IMR-90 (cell line): ENCODE measurements at regions not wholly inside any gene's neighbourhood (a gene's known extent, or its start where the extent isn't known, plus 50 kb on each side); places are given as distances from the start of the nearest gene placed in this dataset.
"Not testable (repeated sequence)": the region's sequence is repeated elsewhere in the genome, so short reads cannot be mapped to it uniquely, and the experiment has no call there.

Source experiments
- ATAC-seq: fragments of 200-7000 bp; cut with Tn5 transposase; 2 replicates; pipeline ENCODE4 v1.9.1; 2020; ENCODE audit warnings: low read depth, mild to moderate bottlenecking, moderate library complexity
- BruUV-seq: library from RNA; stranded (reverse); fragments of 400-500 nt; replicated peaks from 2 replicates; lab custom pipeline; 2021; lab: Mats Ljungman, UMichigan
- CTCF ChIA-PET: fragments of 300-600 bp; formaldehyde crosslinking; extraction: SDS; loops from one replicate; lab custom pipeline; 2021; ENCODE audit warnings: antibody characterized with exemption; lab: Yijun Ruan, JAX
- POLR2A ChIA-PET: fragments of 300-600 bp; sonication (Branson Sonifier 250); formaldehyde crosslinking; loops from one replicate; lab custom pipeline; 2022; ENCODE audit warnings: antibody characterized with exemption; ENCODE audit not compliant: unreplicated experiment; lab: Charles Lee
- DNase-seq: peaks from one replicate; pipeline ENCODE4 v3.0.0; 2013
- H2AFZ ChIP-seq: replicated peaks from 2 replicates; pipeline ENCODE3; 2013; ENCODE audit warnings: low read length, mild to moderate bottlenecking; ENCODE audit not compliant: poor library complexity
- H2AK5ac ChIP-seq: 2 replicates; pipeline ENCODE4 v1.6.1; 2013; ENCODE audit warnings: low read depth, low read length, inconsistent platforms
- H2AK9ac ChIP-seq: replicated peaks from 2 replicates; pipeline ENCODE3; 2013; ENCODE audit warnings: mild to moderate bottlenecking, low read depth, low read length, moderate library complexity; ENCODE audit not compliant: poor library complexity
- H2BK120ac ChIP-seq: 2 replicates; pipeline ENCODE4 v1.6.1; 2013; ENCODE audit warnings: low read depth, low read length, inconsistent platforms
- H2BK15ac ChIP-seq: 3 replicates; pipeline ENCODE4 v1.6.1; 2013; ENCODE audit warnings: low read depth, low read length, inconsistent platforms
- H2BK20ac ChIP-seq: 2 replicates; pipeline ENCODE4 v1.6.1; 2013; ENCODE audit warnings: low read depth, mild to moderate bottlenecking, inconsistent platforms, low read length, moderate library complexity
- H2BK5ac ChIP-seq: 2 replicates; pipeline ENCODE4 v1.6.1; 2013; ENCODE audit warnings: mild to moderate bottlenecking, low read depth, low read length, inconsistent platforms; ENCODE audit not compliant: poor library complexity, severe bottlenecking
- H3K14ac ChIP-seq: replicated peaks from 2 replicates; pipeline ENCODE4 v1.6.1; 2013; ENCODE audit warnings: low read depth, low read length, inconsistent platforms
- H3K18ac ChIP-seq: 2 replicates; pipeline ENCODE4 v1.6.1; 2013; ENCODE audit warnings: low read depth, low read length, control low read depth
- H3K23ac ChIP-seq: 2 replicates; pipeline ENCODE4 v1.6.1; 2013; ENCODE audit warnings: low read depth, low read length, inconsistent platforms
- H3K27ac ChIP-seq: 2 replicates; pipeline ENCODE4 v1.5.1; 2013; ENCODE audit warnings: mild to moderate bottlenecking, control low read depth, low read length; ENCODE audit not compliant: insufficient read depth
- H3K27me3 ChIP-seq: 2 replicates; pipeline ENCODE4 v1.6.1; 2013; ENCODE audit warnings: low read length; ENCODE audit not compliant: control insufficient read depth, insufficient read depth
- H3K36me3 ChIP-seq: 2 replicates; pipeline ENCODE4 v1.6.1; 2013; ENCODE audit warnings: low read length, mixed read lengths; ENCODE audit not compliant: control insufficient read depth, insufficient read depth
- H3K4ac ChIP-seq: 2 replicates; pipeline ENCODE4 v1.6.1; 2013; ENCODE audit warnings: low read depth, low read length, inconsistent platforms
- H3K4me1 ChIP-seq: 2 replicates; pipeline ENCODE4 v1.6.1; 2013; ENCODE audit warnings: low read length, mixed read lengths; ENCODE audit not compliant: control insufficient read depth, insufficient read depth
- H3K4me2 ChIP-seq: 2 replicates; pipeline ENCODE4 v1.6.1; 2013; ENCODE audit warnings: low read depth, mild to moderate bottlenecking, control low read depth, low read length, moderate library complexity
- H3K4me3 ChIP-seq: 2 replicates; pipeline ENCODE4 v1.5.1; 2013; ENCODE audit warnings: low read depth, mild to moderate bottlenecking, control low read depth, low read length, moderate library complexity; ENCODE audit not compliant: insufficient read depth
- H3K56ac ChIP-seq: 2 replicates; pipeline ENCODE4 v1.6.1; 2013; ENCODE audit warnings: low read length, inconsistent platforms; ENCODE audit not compliant: insufficient read depth; ENCODE audit errors: extremely low read depth
- H3K79me1 ChIP-seq, 2 experiments: 2 replicates each; pipeline ENCODE4 v1.6.1; 2013; ENCODE audit warnings: low read length in 2 of 2, inconsistent platforms in 1 of 2, low read depth in 1 of 2
- H3K9ac ChIP-seq: 2 replicates; pipeline ENCODE4 v1.6.1; 2013; ENCODE audit warnings: low read depth, low read length, control low read depth
- H3K9me1 ChIP-seq: 2 replicates; pipeline ENCODE4 v1.6.1; 2013; ENCODE audit warnings: low read length, inconsistent platforms; ENCODE audit not compliant: insufficient read depth
- H3K9me3 ChIP-seq: 2 replicates; pipeline ENCODE4 v1.6.1; 2013; ENCODE audit warnings: low read length; ENCODE audit not compliant: control insufficient read depth, insufficient read depth
- H4K20me1 ChIP-seq: 2 replicates; pipeline ENCODE4 v1.6.1; 2013; ENCODE audit warnings: low read length, inconsistent platforms; ENCODE audit not compliant: insufficient read depth
- H4K5ac ChIP-seq: 2 replicates; pipeline ENCODE4 v1.6.1; 2013; ENCODE audit warnings: mild to moderate bottlenecking, low read depth, low read length, control low read depth
- H4K8ac ChIP-seq, 2 experiments: 2 replicates each; pipeline ENCODE4 v1.6.1; 2013; ENCODE audit warnings: low read depth in 2 of 2, low read length in 2 of 2, control low read depth in 1 of 2, inconsistent platforms in 1 of 2
- H4K91ac ChIP-seq: 2 replicates; pipeline ENCODE4 v1.6.1; 2013; ENCODE audit warnings: low read depth, low read length, inconsistent platforms; ENCODE audit not compliant: insufficient read depth
- RAD21 ChIP-seq: IDR thresholded peaks from 2 replicates; pipeline ENCODE4 v1.6.1; 2012; ENCODE audit warnings: low read length, improper control_type of control experiment
- WGBS, 2 experiments: methylation state at CpG; one replicate each; pipeline versions ENCODE4 v1.1.5 to v1.1.7; 2013; ENCODE audit warnings: missing lambda C conversion rate in 2 of 2; ENCODE audit not compliant: insufficient read length in 1 of 2; ENCODE audit errors: extremely low coverage in 2 of 2; 5-methylcytosine and 5-hydroxymethylcytosine counted together
- dilution Hi-C: fragments of 300-500 bp; cut with HindIII; formaldehyde crosslinking; loops from one replicate; pipeline ENCODE4 v1.14.3; 2018; ENCODE audit warnings: low sequenced_read_pairs; ENCODE audit not compliant: unreplicated experiment
- in situ Hi-C: fragments of 300-500 bp; cut with MboI; formaldehyde crosslinking; loops from 3 replicates; pipeline ENCODE4 v1.14.3; 2019; ENCODE audit warnings: low sequenced_read_pairs, inconsistent platforms, mixed read lengths
- intact Hi-C: fragments of 100-400 bp; cut with micrococcal nuclease; formaldehyde crosslinking; loops from 2 replicates; pipeline ENCODE4 v1.10.0; 2022

- H3K4ac ChIP-seq: no peak overlapping the region
- no peak overlapping the region for H2AK9ac ChIP-seq
- no peak overlapping the region for H3K23ac ChIP-seq
- H4K91ac ChIP-seq: no peak overlapping the region
- H3K9me1 ChIP-seq: no peaks in the 10 kb centered on the region
- no peak overlapping the region for H3K4me3 ChIP-seq
- POLR2A ChIA-PET: no interaction called here
- no peak overlapping the region for H3K18ac ChIP-seq
- no peak for TF ChIP-seq RAD21
- H3K4me1 ChIP-seq: no peaks in the 10 kb centered on the region
- no peak overlapping the region for H2BK120ac ChIP-seq
- H2BK15ac ChIP-seq: no peak overlapping the region
- H3K36me3 ChIP-seq: no peaks in the 10 kb centered on the region
- H3K14ac ChIP-seq: no peak overlapping the region
- DNase-seq (no peak), ATAC-seq (no peak)
- intact Hi-C loops (no loop called here), in situ Hi-C loops (no loop called here), dilution Hi-C loops (no loop called here)
- H4K5ac ChIP-seq: no peak overlapping the region
- H3K9me3 ChIP-seq: peaks cover 4% of the 10 kb centered on the region; the same call in 1 of the 2 replicates
- no peaks in the 10 kb centered on the region for H3K27me3 ChIP-seq
- no peak overlapping the region; the same call in 1 of the 2 replicates for H3K56ac ChIP-seq
- H2BK5ac ChIP-seq: no peak overlapping the region
- no peak overlapping the region for H2AFZ ChIP-seq
- CTCF ChIA-PET: no interaction called here
- no peak overlapping the region for H3K27ac ChIP-seq
- no peak overlapping the region for H3K9ac ChIP-seq
- H4K20me1 ChIP-seq: no peaks in the 10 kb centered on the region
- no TSS peak for BruUV-seq
- H3K79me1 ChIP-seq: no peaks in the 10 kb centered on the region
- WGBS, 2 experiments: no CpG with 5 or more reads among the region's 2 CpGs
- no peak overlapping the region for H2AK5ac ChIP-seq
- no peak overlapping the region for H4K8ac ChIP-seq
- H2BK20ac ChIP-seq: no peak overlapping the region
- no peak overlapping the region for H3K4me2 ChIP-seq
Measured at GRCh38 chr9:7721291-7721690, 78.3 kb downstream of the DMAC1 start.

- H3K36me3 ChIP-seq, H4K8ac ChIP-seq, H2BK5ac ChIP-seq, H3K9me3 ChIP-seq, H4K20me1 ChIP-seq, H3K18ac ChIP-seq, H2BK120ac ChIP-seq, intact Hi-C loops, H2AK5ac ChIP-seq, dilution Hi-C loops, H3K9me1 ChIP-seq, H3K27ac ChIP-seq, H4K91ac ChIP-seq, H3K4me3 ChIP-seq, H3K79me1 ChIP-seq, H3K4me2 ChIP-seq, DNase-seq, H2BK20ac ChIP-seq, H3K56ac ChIP-seq, ATAC-seq, H4K5ac ChIP-seq, POLR2A ChIA-PET, BruUV-seq, H2AFZ ChIP-seq, H3K4me1 ChIP-seq, H3K27me3 ChIP-seq, H3K14ac ChIP-seq, H3K23ac ChIP-seq, in situ Hi-C loops, CTCF ChIA-PET, H2BK15ac ChIP-seq, H2AK9ac ChIP-seq, H3K9ac ChIP-seq, H3K4ac ChIP-seq: not testable (repeated sequence)
- 67% methylated on average over 4 of the region's 8 CpGs; no CpG with 5 or more reads in 1 of the 2 experiments for WGBS, 2 experiments
Measured at GRCh38 chr9:7713088-7713487, 86.5 kb downstream of the DMAC1 start.
